ENCODE measurements at regions not wholly inside any gene's neighbourhood (a gene's known extent, or its start where the extent isn't known, plus 50 kb on each side); places are given as distances from the start of the nearest gene placed in this dataset.

DNA sequence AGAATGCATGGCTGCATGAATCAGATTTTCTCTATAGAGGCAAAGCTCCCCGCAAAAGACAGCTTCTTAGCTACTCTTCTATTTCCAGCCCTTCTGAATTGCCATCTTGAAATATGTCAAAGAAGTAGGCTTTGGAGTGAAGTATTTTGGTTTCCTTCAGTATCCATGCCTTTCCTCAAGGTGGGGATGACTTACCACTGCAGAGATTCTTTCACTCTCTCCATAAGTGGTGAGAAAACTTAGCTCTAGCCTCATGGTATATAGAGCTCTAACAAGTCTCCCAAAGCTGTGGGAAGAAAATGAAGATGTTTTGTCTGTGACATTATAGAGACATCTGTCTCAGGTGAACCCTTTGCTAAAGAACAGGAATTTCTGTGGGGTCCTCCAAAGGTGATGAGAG is 89.6 kb upstream of the ITGB1 start:
- Histone ChIP-seq H3K9me3 (no peaks in the 10 kb centered on the region), H3K4me3 (ENCODE audit: low read depth in 1 of 2, low read length in 1 of 2) (no peak overlapping the region), H3K27me3 (no peaks in the 10 kb centered on the region), H3K27ac (no peak overlapping the region), H3K4me1 (ENCODE audit: control insufficient read depth in 1 of 2, insufficient read depth in 1 of 2, low read depth in 1 of 2, low read length in 1 of 2) (no peaks in the 10 kb centered on the region), H3K36me3 (no peaks in the 10 kb centered on the region)
- TF ChIP-seq, protein P1, sequence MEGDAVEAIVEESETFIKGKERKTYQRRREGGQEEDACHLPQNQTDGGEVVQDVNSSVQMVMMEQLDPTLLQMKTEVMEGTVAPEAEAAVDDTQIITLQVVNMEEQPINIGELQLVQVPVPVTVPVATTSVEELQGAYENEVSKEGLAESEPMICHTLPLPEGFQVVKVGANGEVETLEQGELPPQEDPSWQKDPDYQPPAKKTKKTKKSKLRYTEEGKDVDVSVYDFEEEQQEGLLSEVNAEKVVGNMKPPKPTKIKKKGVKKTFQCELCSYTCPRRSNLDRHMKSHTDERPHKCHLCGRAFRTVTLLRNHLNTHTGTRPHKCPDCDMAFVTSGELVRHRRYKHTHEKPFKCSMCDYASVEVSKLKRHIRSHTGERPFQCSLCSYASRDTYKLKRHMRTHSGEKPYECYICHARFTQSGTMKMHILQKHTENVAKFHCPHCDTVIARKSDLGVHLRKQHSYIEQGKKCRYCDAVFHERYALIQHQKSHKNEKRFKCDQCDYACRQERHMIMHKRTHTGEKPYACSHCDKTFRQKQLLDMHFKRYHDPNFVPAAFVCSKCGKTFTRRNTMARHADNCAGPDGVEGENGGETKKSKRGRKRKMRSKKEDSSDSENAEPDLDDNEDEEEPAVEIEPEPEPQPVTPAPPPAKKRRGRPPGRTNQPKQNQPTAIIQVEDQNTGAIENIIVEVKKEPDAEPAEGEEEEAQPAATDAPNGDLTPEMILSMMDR (IDR thresholded peaks at IDR 0.05), result no peak

- Histone ChIP-seq H3K9me3 (no peaks in the 10 kb centered on the region), H3K27me3 (no peaks in the 10 kb centered on the region), H3K4me3 (ENCODE audit: low read depth in 1 of 2, low read length in 1 of 2) (no peak overlapping the region), H3K27ac (no peak overlapping the region), H3K36me3 (no peaks in the 10 kb centered on the region), H3K4me1 (ENCODE audit: control insufficient read depth in 1 of 2, insufficient read depth in 1 of 2, low read depth in 1 of 2, low read length in 1 of 2) (no peaks in the 10 kb centered on the region)
- TF ChIP-seq, protein P1 (IDR thresholded peaks at IDR 0.05), result no peak
Observed at GRCh38 chr10:33046792-33047191, 88.8 kb upstream of the ITGB1 start.

DNA sequence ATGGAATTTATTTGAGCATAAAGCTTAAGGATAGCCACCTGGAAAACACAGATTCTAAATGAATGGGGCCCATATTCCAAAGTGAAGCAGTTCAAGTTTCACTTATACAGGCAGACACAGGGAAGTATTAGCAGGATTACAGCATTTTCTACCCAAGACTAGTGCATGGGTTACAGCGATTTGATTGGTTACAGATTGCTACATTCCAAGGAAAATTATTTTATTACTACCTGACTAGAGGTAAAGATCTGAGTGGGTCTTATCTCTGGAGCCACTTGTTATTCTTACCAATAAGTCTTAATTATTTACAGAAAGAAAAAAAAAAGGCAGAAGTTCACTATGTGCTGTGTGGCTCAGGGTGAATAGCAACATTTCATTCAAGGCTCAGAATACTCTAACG is 87.4 kb upstream of the ITGB1 start:
- TF ChIP-seq, protein P1 (IDR thresholded peaks at IDR 0.05), result no peak
- no peaks in the 10 kb centered on the region for H3K9me3 ChIP-seq
- no peaks in the 10 kb centered on the region for H3K36me3 ChIP-seq
- H3K27me3 ChIP-seq, result no peaks in the 10 kb centered on the region
- H3K4me1 ChIP-seq (ENCODE audit: control insufficient read depth in 1 of 2, insufficient read depth in 1 of 2, low read depth in 1 of 2, low read length in 1 of 2), result no peaks in the 10 kb centered on the region
- H3K4me3 ChIP-seq (ENCODE audit: low read depth in 1 of 2, low read length in 1 of 2), result no peak overlapping the region
- no peak overlapping the region for H3K27ac ChIP-seq

DNA sequence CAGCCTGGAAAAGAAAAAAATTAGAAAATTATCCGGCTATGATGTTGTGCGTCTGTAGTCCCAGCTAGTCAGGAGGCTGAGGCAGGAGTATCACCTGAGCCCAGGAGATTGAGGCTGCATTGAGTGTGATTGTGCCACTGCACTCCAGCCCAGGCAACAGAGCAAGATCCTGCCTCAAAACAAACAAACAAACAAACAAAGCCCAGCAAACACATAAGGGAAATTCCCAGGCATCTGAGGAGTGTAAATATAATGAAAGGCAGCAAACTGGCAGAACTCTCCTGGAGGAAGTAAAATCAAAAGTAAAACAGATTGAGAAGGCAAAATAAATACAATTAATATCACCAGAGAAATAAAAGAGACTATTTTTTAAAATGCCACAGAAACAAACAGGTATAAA is 84.5 kb upstream of the ITGB1 start:
- Histone ChIP-seq H3K4me3 (ENCODE audit: low read depth in 1 of 2, low read length in 1 of 2) (no peak overlapping the region), H3K36me3 (no peaks in the 10 kb centered on the region), H3K9me3 (no peaks in the 10 kb centered on the region), H3K27ac (no peak overlapping the region), H3K4me1 (ENCODE audit: control insufficient read depth in 1 of 2, insufficient read depth in 1 of 2, low read depth in 1 of 2, low read length in 1 of 2) (no peaks in the 10 kb centered on the region), H3K27me3 (no peaks in the 10 kb centered on the region)
- TF ChIP-seq, protein P1 (IDR thresholded peaks at IDR 0.05), result no peak

DNA sequence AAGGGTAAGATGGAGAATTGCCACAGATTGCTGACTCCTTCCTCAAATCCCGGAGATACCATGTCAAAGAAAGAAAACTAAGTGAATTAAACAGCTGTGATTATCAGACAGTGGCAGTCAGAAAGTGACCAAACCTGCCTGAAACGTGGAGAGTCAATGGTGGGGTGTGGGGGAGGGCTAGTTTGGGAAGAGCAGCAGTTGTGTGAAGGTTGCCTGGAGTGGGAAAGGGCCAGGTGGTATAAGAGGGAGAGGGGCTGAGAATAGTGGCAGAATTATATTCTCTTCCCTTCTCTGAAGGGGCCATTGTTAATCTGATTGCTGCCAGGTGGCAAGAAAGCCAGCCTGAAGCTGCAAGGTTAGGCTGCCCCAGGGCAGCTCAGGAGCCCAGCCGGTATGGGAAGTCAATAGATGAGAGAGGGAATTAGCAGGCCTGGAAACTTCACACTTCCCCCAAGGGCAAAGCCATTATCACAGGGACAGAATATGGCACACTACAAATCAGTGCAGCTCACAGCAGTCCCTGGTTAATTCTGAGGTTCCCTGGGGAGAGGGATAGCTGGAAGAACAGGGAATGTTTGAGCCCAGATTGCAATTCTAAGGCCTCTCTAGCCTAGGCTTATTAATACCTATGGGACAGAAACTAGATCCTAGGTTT is 83.9 kb upstream of the ITGB1 start:
- no peaks in the 10 kb centered on the region for H3K9me3 ChIP-seq
- H3K36me3 ChIP-seq, result no peaks in the 10 kb centered on the region
- TF ChIP-seq, protein P1 (IDR thresholded peaks at IDR 0.05), result no peak
- no peak overlapping the region for H3K27ac ChIP-seq
- no peaks in the 10 kb centered on the region for H3K4me1 ChIP-seq (ENCODE audit: control insufficient read depth in 1 of 2, insufficient read depth in 1 of 2, low read depth in 1 of 2, low read length in 1 of 2)
- H3K27me3 ChIP-seq, result no peaks in the 10 kb centered on the region
- no peak overlapping the region for H3K4me3 ChIP-seq (ENCODE audit: low read depth in 1 of 2, low read length in 1 of 2)
